K562 (cell line): ENCODE measurements at regions not wholly inside any gene's neighbourhood (a gene's known extent, or its start where the extent isn't known, plus 50 kb on each side); places are given as distances from the start of the nearest gene placed in this dataset.

Source experiments
- ATF7 ChIP-seq: fragments of 450-650 bp; IDR thresholded peaks from 2 replicates; pipeline ENCODE4 v1.7.1; 2014; ENCODE audit warnings: mild to moderate bottlenecking, moderate library complexity
- CEBPG ChIP-seq, 3 experiments: fragments of 200-800 bp in 1 of 3; sonication (Bioruptor generic) in 1 of 3; sonication (generic) in 1 of 3; formaldehyde crosslinking in 1 of 3; IDR thresholded peaks in 2 of 3; conservative IDR thresholded peaks in 1 of 3; 2 replicates each; pipeline versions ENCODE4 v1.6.1 to v1.8.0; 2016 to 2022; ENCODE audit warnings: missing compliant biosample characterization in 2 of 3, missing genetic modification characterization in 2 of 3, mild to moderate bottlenecking in 1 of 3, missing genetic modification reagents in 1 of 3
- EP400 ChIP-seq: fragments of 450-650 bp; IDR thresholded peaks from 2 replicates; pipeline ENCODE4 v1.6.1; 2017; ENCODE audit warnings: antibody characterized with exemption, mild to moderate bottlenecking, moderate library complexity
- REST ChIP-seq, 2 experiments: fragments of 450-650 bp; formaldehyde crosslinking in 1 of 2; IDR thresholded peaks; 2 replicates each; pipeline versions ENCODE4 v1.4.0 to v1.6.1; 2014 to 2020; ENCODE audit warnings: mild to moderate bottlenecking in 2 of 2, borderline replicate concordance in 1 of 2, low read depth in 1 of 2
- XRCC3 ChIP-seq: fragments of 450-650 bp; IDR thresholded peaks from 2 replicates; pipeline ENCODE4 v1.6.1; 2017; ENCODE audit warnings: mild to moderate bottlenecking, moderate library complexity
- ZNF592 ChIP-seq: fragments of 450-650 bp; IDR thresholded peaks from 2 replicates; pipeline ENCODE4 v1.6.1; 2017; ENCODE audit warnings: antibody characterized with exemption, mild to moderate bottlenecking

DNA sequence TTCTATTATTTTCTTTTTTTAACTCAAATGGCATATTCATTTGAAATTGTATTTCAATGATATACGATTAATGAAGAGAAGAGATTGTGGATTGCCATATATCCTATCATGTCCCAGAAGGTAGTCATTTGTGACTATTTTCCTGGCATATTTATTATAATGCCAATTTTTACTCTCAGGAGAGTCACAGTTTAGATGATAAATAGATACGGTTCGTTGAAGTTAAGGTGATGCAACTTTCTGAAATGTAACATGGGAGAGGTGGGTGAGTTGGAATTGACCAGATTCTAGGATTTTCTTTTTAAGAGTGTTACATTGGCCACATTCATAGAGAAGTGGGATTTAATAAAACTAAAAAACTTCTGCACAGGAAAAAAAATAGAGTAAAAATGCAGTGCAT is 1138.5 kb downstream of the NCAM2 start (continued):
- TF ChIP-seq CEBPG (CRISPR knock-in tag; IDR thresholded peaks at IDR 0.05) (no peak), CEBPG (tag; conservative IDR thresholded peaks at IDR 0.05 in 1 of 2, IDR thresholded peaks at IDR 0.05 in 1 of 2) (peak; percentile 56 to 88; a peak in 2 of 4 replicates), ZNF592 (no peak), EP400 (peak; percentile 17; the same call in 1 of the 2 replicates), REST (IDR thresholded peaks at IDR 0.05; ENCODE audit: borderline replicate concordance) (no peak), REST (CRISPR knock-in tag; IDR thresholded peaks at IDR 0.05; ENCODE audit: low read depth) (no peak), XRCC3 (no peak), ATF7 (0 out of 2 replicates have a peak, but pooled peaks have one; percentile 18)
